HG03460 (cell line): ENCODE measurements at regions not wholly inside any gene's neighbourhood (a gene's known extent, or its start where the extent isn't known, plus 50 kb on each side); places are given as distances from the start of the nearest gene placed in this dataset.
"Not testable (repeated sequence)": the region's sequence is repeated elsewhere in the genome, so short reads cannot be mapped to it uniquely, and the experiment has no call there.

ENCODE experiments used
- ATAC-seq: cut with Tn5 transposase; IDR thresholded peaks from one replicate; pipeline ENCODE4 v1.9.1; 2021; ENCODE audit not compliant: unreplicated experiment

DNA sequence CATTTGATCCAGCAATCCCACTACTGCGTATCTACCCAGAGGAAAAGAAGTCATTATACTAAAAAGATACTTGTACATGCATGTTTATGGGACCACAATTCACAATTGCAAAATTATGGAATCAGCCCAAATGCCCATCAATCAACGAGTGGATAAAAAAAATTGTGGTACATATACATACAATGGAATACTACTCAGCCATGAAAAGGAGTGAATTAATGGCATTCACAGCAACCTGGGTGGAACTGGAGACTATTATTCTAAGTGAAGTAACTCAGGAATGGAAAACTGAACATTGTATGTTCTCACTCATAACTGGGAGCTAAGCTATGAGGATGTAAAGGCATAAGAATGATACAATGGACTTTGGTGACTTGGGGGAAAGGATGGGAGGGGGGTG lies 227.3 kb downstream of the IGSF11 start:
- not testable (repeated sequence) for ATAC-seq

DNA sequence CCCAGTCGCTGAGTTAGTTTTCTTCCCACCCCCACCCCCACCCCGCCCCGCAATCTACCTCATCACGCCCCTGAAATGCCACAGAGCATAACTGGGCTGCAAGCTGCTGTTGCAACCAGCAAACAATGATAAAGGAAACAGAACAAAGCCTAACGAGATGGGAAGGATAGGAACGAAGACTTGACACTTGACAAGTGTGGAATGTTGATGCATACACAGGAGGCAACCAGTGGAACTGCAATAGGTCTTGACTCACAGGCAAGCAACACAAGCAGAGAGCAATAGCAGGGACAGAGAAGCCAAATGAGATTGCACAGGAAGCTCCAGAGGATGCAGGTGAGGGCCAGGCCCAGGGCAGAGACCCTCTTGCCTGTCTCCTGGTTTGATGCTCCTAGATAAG lies 225.9 kb downstream of the IGSF11 start:
- no peak for ATAC-seq

DNA sequence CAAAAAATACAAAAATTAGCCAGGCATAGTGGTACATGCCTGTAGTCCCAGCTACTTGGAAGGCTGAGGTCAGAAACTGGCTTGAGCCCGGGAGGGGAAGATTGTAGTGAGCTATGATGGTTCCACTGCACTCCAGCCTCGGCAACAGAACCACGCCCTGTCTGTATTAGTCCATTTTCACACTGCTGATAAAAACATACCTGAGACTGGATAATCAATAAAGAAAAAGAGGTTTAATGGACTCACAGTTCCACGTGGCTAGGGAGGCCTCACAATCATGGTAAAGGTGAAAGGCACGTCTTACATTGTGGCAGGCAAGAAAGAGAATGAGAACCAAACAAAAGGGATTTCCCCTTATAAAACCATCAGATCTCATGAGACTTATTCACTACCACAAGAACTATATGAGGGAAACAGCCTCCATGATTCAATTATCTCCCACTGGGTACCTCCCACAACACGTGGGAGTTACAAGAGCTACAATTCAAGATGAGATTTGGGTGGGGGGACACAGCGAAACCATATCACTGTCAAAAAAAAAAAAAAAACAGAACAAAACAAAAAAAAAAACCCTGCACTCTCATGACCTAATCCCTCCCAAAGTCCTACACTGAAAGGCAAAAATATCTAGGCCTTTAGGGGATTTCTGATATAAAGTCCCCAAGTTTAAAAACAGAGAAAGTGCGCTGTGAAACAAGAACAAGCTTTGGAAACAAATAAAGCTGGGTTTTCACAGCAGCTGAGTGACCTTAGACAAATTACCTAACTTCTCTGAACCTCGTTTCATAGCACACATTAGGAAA lies 224.7 kb downstream of the IGSF11 start:
- peak; percentile 47 for ATAC-seq

DNA sequence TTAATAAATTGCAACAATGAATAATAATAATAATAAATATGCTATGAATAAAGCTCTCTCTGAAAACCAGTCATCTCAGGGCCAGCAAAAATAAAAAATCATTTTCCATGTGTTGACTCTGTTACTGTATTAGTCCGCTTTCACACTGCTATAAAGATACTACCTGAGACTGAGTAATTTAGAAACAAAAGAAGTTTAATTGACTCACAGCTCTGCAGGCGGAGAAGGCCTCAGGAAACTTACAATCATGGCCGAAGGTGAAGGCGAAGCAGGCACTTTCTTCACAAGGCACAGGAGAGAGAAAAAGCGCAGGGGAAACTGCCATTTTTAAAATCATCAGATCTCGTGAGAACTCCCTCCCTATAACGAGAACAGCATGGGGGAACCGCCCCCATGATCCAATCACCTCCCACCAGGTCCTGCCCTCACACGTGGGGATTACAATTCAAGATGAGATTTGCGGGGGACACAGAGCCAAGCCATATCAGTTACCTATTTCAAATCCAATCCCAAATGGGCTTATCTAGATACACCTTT lies 224.1 kb downstream of the IGSF11 start:
- ATAC-seq: no peak

DNA sequence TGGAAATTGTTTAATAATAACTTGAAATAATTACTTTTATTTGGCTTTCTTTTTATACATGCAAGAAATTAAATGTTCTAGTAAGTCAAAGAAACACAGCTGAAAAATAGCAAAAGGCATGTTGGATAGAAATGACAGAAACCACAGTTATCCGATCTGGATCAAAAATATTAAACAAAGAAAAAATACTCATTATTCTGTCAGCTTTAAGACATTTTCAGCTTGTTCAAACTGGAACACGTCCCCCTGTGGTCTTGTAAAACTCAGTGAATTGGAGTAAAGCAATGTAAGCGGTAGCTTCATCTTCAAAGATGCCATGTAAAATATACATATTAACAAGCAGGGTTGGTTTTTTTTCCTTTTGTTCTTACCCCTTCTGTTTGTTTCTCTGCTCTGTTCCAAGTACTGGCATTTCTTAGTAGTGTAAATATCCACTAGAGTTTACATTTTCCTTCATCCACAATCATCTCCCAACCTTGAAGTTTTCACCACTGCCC lies 223.4 kb downstream of the IGSF11 start:
- no peak for ATAC-seq

DNA sequence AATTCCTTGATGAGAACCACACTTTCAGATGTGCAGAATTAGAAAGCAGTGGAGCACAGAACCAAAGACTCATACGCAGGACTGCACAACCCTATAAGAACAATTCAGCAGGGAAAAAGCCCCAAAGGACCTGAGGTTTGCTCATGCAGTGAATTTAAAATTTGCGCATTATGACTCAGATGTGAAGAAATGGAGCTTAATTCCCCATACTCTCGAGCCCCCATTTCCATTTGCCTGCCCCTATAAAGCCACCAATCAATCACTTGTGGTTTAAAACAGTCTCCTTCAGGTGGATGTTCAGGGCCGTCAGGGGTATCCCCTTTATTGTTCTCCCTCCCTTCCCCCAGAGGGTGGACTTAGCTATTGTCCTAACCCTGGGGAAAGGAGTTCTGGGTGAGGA lies 221.2 kb downstream of the IGSF11 start:
- ATAC-seq: no peak

DNA sequence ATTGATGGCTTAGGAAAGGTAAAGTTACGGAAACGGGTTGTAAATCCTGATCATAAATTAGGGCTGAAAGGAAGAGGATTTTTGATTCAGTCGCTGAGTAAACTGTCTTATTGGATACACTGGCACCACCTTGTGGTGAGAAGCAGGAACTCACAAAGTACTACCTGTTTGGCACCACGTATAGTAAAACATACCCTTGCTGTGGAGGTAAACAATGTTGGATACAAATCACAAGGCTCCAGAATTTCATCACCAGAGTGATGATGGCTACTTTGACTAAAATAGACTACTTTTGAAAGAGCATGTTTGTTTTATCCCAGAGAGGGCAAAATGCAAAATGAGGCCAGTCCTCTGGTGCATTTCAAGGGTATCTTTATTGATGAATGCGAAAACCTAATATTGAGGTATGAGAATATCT lies 216.9 kb downstream of the IGSF11 start:
- peak; percentile 80 for ATAC-seq

DNA sequence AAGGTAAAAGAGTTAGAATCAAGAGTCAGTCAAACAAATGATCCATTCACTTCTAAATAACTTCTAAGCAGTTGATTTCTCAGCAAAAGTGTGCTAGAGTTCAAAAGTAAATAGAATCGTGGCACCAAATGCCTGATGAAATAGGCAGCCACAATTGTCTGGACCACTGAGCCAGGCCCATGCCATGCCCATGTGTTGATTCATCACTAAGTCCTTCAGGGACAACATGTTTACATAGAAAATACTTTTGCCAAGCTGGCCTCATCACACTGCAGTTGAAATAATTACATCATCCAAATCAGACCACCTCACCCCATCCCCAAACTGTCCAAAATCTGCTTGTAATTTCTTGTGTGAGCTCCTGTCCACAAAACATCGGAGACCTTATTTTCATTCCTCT lies 216.3 kb downstream of the IGSF11 start:
- no peak for ATAC-seq

DNA sequence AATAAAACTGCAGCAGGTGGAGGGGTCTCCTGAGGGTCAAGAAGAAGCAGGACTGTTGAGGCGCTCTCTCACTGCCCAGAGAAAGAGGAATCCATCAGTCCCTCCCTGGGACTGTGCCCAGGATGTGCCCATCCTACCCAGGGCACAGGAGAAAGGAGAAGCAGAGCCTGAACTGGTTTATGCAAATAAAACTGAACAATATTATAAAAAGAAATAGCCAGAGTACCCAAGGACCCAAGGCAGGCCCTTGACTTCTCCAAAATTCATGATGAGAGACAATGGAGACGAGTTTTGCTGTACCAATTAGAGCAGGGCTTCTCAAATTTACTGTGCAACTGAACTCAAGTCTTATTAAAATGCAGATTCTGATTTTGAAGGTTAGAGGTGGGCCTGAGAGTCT lies 211.0 kb downstream of the IGSF11 start:
- no peak for ATAC-seq

DNA sequence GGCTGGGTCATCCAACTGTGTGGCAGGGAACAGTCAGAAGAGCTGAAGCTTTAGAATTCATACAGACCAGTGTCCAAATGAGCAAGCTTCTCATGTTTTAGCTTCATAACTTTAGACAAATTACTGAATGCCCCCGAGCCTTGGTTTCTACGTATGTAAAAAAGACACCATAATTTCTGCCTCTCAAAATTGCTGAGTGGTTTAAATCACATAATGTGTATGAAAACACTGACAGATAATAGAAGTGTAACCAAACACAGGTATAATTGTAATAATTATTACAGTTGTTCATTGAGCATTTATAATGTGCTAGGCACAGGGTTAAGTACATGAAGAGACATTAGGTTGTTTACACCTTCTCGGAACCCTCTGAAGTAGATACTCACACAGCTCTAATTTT lies 207.2 kb downstream of the IGSF11 start:
- ATAC-seq: no peak

DNA sequence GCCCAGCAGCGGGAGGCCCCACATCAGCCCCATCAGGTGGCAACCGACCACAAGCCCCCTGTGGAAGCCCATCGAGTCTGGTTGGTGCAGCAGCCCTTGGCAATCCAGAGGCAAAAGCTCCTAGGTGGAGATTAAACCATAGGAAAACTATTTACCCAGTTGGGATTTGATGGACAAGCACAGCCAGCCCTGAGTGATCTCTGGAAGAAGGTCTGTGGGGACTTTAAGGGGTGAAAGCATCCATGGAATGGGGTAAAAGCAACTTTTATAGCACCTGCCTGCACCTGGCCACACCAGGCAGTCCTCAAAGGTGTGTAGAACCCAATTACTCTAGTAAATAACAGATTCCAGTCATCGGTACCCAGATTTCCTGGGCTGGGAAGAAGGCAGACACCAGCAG lies 206.3 kb downstream of the IGSF11 start:
- ATAC-seq: no peak

DNA sequence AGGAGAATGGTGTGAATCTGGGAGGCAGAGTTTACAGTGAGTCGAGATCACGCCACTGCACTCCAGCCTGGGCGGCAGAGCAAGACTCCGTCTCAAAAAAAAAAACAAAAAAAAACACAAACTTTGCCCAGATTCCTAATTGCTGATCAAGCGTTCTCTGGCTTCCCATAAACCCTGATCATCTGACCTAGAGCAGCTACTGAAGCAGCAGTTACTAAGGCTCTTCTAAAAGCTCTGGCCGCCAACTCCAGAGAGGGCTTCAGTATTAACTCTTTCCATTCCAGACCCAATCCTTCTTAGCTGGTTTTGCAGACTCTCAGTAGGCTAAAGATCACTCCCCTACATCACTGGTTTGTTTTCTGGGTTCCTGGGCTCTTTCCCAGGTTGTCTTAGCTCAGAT lies 201.6 kb downstream of the IGSF11 start:
- ATAC-seq: no peak

DNA sequence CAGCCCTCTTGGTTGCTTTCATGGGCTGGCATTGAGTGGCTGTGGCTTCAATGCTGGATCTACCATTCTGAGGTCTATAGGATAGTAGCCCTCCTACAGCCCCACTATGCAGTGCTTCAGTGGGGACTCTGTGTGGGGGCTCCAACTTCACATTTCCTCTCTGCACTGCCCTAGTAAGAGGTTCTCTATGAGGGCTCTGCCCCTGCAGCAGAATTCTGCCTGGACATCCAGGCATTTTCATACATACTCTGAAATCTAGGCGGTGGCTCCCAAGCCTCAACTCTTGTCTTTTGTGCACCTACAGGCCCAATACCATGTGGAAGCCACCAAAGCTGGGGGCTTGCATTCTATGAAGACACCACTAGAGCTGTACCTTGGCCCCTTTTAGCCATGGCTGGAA lies 195.8 kb downstream of the IGSF11 start:
- ATAC-seq: no peak

DNA sequence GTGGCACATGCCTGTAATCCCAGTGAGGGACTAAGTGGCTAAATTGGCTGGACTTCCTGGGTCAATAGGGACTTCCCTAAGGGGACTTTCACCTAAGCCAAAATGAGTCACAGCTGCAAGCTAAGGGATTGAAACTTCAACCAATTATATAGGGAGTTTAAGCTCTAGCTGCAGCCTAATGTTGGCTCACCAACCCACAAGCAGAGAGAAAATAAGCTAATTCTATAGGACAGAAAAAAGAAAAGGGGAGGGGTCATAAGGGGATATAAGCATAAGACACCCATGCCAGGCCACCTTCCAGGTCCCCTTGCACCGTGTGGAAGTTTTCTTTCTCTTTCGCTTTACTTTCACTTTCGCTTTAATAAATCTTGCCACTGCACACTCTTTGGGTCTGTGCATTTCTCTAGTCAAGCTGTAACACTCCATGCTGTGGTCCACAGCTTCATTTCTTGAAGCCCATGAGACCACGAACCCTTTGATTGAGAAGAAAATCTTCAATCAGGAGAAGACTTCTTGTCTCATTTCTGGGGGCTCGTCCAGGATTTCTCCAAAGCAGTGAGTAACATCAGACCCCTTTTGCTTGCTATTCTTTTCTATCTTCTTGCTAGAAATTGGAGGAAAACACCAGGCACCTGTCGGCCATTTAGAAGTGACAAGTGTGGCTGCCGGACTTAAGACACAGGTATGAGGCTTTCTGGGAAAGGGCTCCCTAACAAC lies 192.3 kb downstream of the IGSF11 start:
- ATAC-seq: no peak

DNA sequence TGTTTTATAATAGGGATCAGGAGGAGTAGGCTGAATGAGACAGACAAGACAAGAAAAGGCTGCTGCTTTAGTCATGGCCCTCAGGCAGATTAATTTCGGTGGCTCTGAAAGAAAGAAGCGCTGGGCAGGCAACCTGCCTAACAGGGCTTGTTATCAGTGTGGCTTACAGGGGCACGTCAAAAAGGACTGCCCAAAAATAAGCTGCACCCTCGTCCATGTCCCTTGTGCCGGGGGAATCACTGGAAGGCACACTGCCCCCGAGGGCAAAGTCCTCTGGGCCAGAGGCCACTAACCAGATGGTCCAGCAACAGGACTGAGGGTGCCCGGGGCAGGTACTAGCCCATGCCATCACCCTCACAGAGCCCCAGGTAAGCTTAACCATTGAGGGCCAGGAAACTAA lies 188.5 kb downstream of the IGSF11 start:
- ATAC-seq: no peak
